ENCODE measurements at regions not wholly inside any gene's neighbourhood (a gene's known extent, or its start where the extent isn't known, plus 50 kb on each side); places are given as distances from the start of the nearest gene placed in this dataset.
"Not testable (repeated sequence)": the region's sequence is repeated elsewhere in the genome, so short reads cannot be mapped to it uniquely, and the experiment has no call there.

- DNase-seq, result no peak
Observed at GRCh38 chr15:23750179-23750578, 63.1 kb upstream of the NDN start.

- DNase-seq, result no peak
Observed at GRCh38 chr15:23750776-23751175, 63.7 kb upstream of the NDN start.

GRCh38 chr15:23753248-23753647 is 66.1 kb upstream of the NDN start:
- DNase-seq, result no peak

GRCh38 chr15:23758891-23759290 is 71.8 kb upstream of the NDN start:
- DNase-seq, result no peak

GRCh38 chr15:23760024-23760423 is 72.9 kb upstream of the NDN start:
- DNase-seq, result no peak

GRCh38 chr15:23761386-23761785 is 74.3 kb upstream of the NDN start:
- DNase-seq, result no peak

- DNase-seq, result no peak
Observed at GRCh38 chr15:23762026-23762425, 74.9 kb upstream of the NDN start.

- no peak for DNase-seq
Observed at GRCh38 chr15:23763021-23763420, 75.9 kb upstream of the NDN start.

GRCh38 chr15:23764306-23764705 is 77.2 kb upstream of the NDN start:
- no peak for DNase-seq

- DNase-seq, result no peak
Observed at GRCh38 chr15:23764716-23765115, 77.6 kb upstream of the NDN start.

- not testable (repeated sequence) for DNase-seq
Observed at GRCh38 chr15:23766779-23767178, 79.7 kb upstream of the NDN start.

- no peak for DNase-seq
Observed at GRCh38 chr15:23773093-23773492, 86.0 kb upstream of the NDN start.

GRCh38 chr15:23787346-23788105 is 100.4 kb upstream of the NDN start:
- no peak for DNase-seq

- DNase-seq, result no peak
Observed at GRCh38 chr15:23793191-23793680, 106.1 kb upstream of the NDN start.

GRCh38 chr15:23797747-23798446 is 110.8 kb upstream of the NDN start:
- peak; percentile 1 for DNase-seq

- no peak for DNase-seq
Observed at GRCh38 chr15:23801881-23802280, 114.8 kb upstream of the NDN start.

- DNase-seq, result not testable (repeated sequence)
Observed at GRCh38 chr15:23802896-23803435, 115.9 kb upstream of the NDN start.

- no peak for DNase-seq
Observed at GRCh38 chr15:23806980-23807379, 119.9 kb upstream of the NDN start.

GRCh38 chr15:23823508-23823907 is 136.4 kb upstream of the NDN start:
- no peak for DNase-seq

- no peak for DNase-seq
Observed at GRCh38 chr15:23828786-23829185, 141.7 kb upstream of the NDN start.

GRCh38 chr15:23835953-23836352 is 148.8 kb upstream of the NDN start:
- no peak for DNase-seq

- DNase-seq, result no peak
Observed at GRCh38 chr15:23839893-23840474, 152.9 kb upstream of the NDN start.

GRCh38 chr15:23846218-23846617 is 159.1 kb upstream of the NDN start:
- DNase-seq, result no peak

- DNase-seq, result no peak
Observed at GRCh38 chr15:23850666-23851065, 163.6 kb upstream of the NDN start.

Data from NCI-H1092 treated with DMSO at 0.1 percent for 48 hours (cell line).